ENCODE measurements at regions not wholly inside any gene's neighbourhood (a gene's known extent, or its start where the extent isn't known, plus 50 kb on each side); places are given as distances from the start of the nearest gene placed in this dataset.

- TF ChIP-seq, protein P1, sequence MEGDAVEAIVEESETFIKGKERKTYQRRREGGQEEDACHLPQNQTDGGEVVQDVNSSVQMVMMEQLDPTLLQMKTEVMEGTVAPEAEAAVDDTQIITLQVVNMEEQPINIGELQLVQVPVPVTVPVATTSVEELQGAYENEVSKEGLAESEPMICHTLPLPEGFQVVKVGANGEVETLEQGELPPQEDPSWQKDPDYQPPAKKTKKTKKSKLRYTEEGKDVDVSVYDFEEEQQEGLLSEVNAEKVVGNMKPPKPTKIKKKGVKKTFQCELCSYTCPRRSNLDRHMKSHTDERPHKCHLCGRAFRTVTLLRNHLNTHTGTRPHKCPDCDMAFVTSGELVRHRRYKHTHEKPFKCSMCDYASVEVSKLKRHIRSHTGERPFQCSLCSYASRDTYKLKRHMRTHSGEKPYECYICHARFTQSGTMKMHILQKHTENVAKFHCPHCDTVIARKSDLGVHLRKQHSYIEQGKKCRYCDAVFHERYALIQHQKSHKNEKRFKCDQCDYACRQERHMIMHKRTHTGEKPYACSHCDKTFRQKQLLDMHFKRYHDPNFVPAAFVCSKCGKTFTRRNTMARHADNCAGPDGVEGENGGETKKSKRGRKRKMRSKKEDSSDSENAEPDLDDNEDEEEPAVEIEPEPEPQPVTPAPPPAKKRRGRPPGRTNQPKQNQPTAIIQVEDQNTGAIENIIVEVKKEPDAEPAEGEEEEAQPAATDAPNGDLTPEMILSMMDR (conservative IDR thresholded peaks at IDR 0.05 in 1 of 2, IDR thresholded peaks at IDR 0.05 in 1 of 2; ENCODE audit: extremely low read depth in 1 of 2, insufficient read depth in 1 of 2, low read depth in 1 of 2, low read length in 2 of 2): no peak
- TF ChIP-seq EZH2 (IDR thresholded peaks at IDR 0.05; ENCODE audit: borderline replicate concordance, low read length): no peak
Measured at GRCh38 chr13:105278943-105279381, 1256.5 kb downstream of the EFNB2 start.

Data from mammary epithelial cell (primary cell).